Activated CD4-positive, alpha-beta T cell treated with anti-CD3 and anti-CD28 coated beads, Interleukin-2, amount 50 U/mL, for 48 hours (primary cell): ENCODE measurements at regions not wholly inside any gene's neighbourhood (a gene's known extent, or its start where the extent isn't known, plus 50 kb on each side); places are given as distances from the start of the nearest gene placed in this dataset.

Experiments
- DNase-seq, 2 experiments: peaks; one replicate each; pipeline ENCODE4 v3.0.0-alpha.2; 2020

- peak; percentile 26 to 27 for DNase-seq
These were observed 276.6 kb downstream of the BCOR start for GRCh38 chrX:39820938-39821708.

DNA sequence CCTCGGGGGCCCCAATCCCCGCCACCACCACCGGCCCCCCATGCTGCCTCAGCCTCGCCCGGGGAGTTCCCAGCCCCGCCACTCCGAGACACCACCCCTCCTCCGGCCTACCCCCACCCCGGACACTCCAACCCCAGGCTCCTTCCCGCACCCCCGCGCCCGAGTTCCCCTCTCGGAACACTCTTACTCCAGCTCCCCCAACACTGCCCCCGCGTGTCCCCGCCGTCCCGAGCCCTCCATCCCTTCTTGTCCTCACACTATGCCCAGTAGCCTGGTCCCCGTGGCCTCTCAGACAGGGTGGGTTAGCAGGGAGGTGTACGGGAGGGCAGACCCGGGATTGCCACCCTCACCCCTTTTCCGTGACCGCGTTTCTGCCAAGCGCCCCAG is 276.1 kb downstream of the BCOR start:
- DNase-seq = no peak

- no peak for DNase-seq
These were observed 275.5 kb downstream of the BCOR start for GRCh38 chrX:39822133-39822748.

DNA sequence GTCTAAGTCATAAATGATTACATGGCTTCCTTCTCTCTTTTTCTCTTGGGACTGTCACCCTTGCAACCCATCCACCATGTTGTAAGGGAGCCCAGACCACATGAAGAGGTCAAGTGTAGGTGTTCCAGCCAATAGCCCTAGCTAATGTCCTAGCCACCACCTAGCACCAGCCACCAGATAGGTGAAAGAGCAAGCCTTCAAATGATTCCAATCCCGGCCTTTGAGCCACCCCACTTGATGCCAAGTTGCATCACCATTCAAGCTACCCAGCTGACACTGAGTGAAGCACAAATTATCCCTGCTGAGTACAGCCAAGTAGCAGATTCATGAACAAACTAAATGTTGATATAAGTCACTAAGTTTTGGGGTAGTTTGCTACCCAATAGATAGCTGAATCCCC is 274.3 kb downstream of the BCOR start:
- no peak for DNase-seq

GRCh38 chrX:39823854-39824253 is 273.9 kb downstream of the BCOR start:
- no peak for DNase-seq

- DNase-seq = no peak
These were observed 270.8 kb downstream of the BCOR start for GRCh38 chrX:39826813-39827543.

GRCh38 chrX:39827951-39828350 is 269.8 kb downstream of the BCOR start:
- no peak for DNase-seq

DNA sequence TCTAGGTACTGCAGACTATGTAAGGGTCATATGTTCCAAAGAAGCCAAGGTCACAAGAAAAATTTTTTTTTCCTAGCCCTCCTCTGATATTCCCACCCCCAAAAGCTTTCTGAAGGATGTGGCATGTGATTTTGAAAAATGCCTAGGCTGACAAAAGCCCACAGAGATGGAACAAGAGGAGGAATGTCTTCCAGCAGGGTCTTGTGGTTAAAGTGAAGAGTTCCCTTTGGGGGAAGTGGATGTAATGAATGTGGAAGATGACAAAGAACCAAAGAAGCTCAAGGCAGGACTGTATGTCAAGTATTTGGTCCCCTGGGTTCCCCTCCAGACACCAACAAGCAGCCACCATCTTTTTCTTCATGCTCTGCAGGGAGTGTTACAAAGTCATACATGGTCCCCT is 268.8 kb downstream of the BCOR start:
- no peak for DNase-seq

GRCh38 chrX:39829965-39830364 is 267.8 kb downstream of the BCOR start:
- no peak for DNase-seq

DNA sequence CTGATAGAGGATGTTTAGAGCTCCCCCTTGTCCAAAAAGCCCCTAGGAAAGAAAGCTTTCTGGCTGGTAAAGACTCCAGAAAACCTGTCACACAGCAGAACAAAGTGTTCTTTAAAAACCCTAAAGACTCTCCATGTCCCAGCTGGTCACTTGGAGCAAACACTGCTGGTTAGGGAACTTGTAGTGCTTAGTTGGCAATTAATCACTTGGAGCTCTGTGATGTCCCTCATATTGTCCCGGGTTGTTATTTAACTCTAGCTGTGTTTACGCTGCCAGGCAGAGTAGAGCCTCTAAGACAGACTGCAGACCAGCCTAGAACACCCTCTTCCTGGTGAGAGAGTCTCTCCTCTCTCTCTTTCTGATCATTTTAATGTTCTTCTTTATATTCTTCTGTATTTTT is 267.3 kb downstream of the BCOR start:
- no peak for DNase-seq

DNA sequence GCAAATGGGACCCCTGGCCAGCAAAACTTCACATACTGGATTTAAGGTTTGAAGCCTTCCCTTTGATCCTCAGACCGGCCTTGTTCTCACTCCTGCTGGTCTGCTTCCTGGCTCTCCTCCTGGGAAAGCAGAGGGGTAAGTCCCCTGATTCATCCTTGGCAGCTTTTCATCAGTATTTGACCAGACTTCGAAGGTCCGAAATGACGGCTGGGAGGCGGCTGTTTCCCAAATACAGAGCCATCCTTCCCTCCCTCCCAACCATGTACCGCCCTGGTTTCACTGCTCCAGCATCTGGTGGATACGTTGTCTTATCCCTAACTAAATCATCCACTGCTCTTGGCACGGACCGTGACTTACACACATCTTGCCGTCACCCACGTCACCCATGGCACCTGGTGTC is 265.5 kb downstream of the BCOR start:
- DNase-seq = no peak

- DNase-seq = no peak
These were observed 263.2 kb downstream of the BCOR start for GRCh38 chrX:39834600-39834999.

GRCh38 chrX:39835241-39835640 is 262.5 kb downstream of the BCOR start:
- no peak for DNase-seq

DNA sequence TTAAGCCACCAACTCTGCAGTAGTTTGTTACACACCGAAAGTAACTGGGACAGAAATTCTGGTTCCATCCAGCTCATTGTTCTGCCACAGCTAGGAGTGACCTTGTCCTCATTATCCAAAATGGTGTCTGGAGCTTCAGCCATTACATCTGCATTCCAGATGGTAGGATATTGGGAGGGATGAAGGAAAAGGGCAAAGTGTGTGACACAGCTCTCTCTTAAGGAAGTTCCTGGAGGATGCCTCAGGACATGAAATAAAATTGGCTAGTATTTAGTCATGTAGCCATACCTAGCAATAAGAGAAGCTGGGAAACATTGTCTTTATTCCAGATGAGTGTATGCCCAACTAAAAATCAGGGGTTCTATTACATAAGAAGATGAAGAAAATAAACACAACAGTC is 262.0 kb downstream of the BCOR start:
- DNase-seq = no peak

GRCh38 chrX:39836802-39837420 is 260.8 kb downstream of the BCOR start:
- DNase-seq = no peak

DNA sequence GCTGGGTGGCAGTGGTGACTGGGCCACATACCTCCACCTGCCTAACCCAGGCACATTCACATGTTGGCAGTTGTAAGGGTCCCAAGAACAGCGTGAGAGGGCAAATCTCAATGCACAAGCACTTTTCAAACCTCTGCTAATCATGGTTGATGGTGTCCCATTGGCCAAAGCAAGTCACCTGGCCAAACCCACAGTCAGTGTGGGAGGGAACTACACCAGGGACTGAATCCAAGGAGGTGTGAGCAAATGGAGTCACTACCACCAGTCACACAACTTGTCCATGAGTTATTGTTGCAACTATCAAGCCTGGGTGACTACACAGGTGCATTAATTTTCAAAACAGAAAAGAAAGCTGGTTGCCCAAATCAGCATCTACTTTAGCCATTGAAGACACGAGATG is 260.1 kb downstream of the BCOR start:
- no peak for DNase-seq

DNA sequence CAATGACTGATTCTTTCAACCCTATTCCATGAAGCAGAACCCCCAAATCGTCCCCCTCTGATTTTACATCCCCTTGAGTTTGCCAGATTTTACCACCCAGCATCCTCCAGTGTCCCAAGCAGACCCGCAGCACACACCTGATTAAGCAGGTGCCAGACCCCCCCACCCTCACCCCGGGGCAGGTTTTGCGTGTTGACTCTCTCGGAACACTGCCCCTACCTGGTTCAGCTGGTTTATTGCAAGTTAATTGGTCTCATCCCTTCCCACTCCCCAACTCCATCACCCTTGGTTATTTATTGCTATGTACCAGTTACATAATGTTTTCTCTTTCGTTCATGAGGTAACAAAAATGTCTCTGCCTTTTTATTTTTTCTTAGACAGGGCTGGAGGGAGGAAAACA is 258.4 kb downstream of the BCOR start:
- no peak for DNase-seq

GRCh38 chrX:39840133-39840532 is 257.6 kb downstream of the BCOR start:
- no peak for DNase-seq

GRCh38 chrX:39840581-39841093 is 257.1 kb downstream of the BCOR start:
- DNase-seq = no peak

DNA sequence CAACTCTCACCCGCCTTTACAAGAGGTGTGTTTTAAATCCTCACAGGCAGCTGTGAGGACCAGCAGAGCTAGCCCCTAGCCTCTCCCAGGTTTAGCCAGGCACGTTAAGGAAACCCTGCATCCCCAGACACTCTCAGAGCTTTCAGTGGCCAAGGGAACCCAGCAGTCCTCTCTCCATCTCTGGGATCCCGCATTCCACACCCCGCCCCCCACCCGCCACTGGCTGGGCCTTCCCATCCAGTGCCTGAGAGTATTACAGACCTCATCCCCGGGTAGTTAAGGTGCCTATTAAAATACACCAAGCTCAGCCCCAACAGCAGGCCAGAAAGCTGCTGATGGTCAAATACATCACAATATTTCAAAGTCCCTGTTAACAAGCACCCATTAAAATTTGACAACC is 256.2 kb downstream of the BCOR start:
- DNase-seq = no peak

GRCh38 chrX:39842281-39842973 is 255.3 kb downstream of the BCOR start:
- no peak for DNase-seq

- no peak for DNase-seq
These were observed 254.4 kb downstream of the BCOR start for GRCh38 chrX:39843318-39843717.

DNA sequence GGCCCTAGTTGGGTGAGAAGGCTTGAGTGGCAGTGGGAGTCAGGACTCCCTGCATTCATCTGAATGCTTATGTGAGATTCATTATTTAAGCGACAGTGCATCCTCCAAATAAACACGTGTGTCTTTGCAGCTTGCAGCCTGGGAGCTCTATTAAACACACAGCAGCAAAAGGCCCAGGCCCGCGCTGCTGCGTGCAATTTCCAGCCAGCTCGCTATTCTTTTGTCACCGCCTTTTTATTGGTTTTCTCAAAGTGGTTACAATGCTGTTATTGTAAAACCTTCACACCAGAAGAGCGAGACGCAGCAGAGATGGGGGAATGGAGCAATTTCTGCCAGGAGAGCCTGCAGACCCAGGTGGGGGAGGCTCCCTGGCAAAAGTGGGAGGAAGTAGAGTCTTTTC is 252.5 kb downstream of the BCOR start:
- DNase-seq = no peak
